ENCODE measurements at regions not wholly inside any gene's neighbourhood (a gene's known extent, or its start where the extent isn't known, plus 50 kb on each side); places are given as distances from the start of the nearest gene placed in this dataset.

GRCh38 chr2:104088745-104089144 lies 765.2 kb upstream of the POU3F3 start:
- in situ Hi-C loops (cut with HindIII; ENCODE audit: low sequenced_read_pairs) = no loop called here
- no peak for DNase-seq (ENCODE audit: low spot score)

- in situ Hi-C loops (cut with HindIII; ENCODE audit: low sequenced_read_pairs) = no loop called here
- DNase-seq (ENCODE audit: low spot score) = no peak
Observed at GRCh38 chr2:104090407-104090806, 763.5 kb upstream of the POU3F3 start.

- in situ Hi-C loops (cut with HindIII; ENCODE audit: low sequenced_read_pairs) = no loop called here
- no peak for DNase-seq (ENCODE audit: low spot score)
Observed at GRCh38 chr2:104091894-104092293, 762.0 kb upstream of the POU3F3 start.

GRCh38 chr2:104092886-104093285 lies 761.0 kb upstream of the POU3F3 start:
- in situ Hi-C loops (cut with HindIII; ENCODE audit: low sequenced_read_pairs) = no loop called here
- no peak for DNase-seq (ENCODE audit: low spot score)

GRCh38 chr2:104102615-104103014 lies 751.3 kb upstream of the POU3F3 start:
- no peak for DNase-seq (ENCODE audit: low spot score)
- in situ Hi-C loops (cut with HindIII; ENCODE audit: low sequenced_read_pairs) = no loop called here

GRCh38 chr2:104109356-104109755 lies 744.6 kb upstream of the POU3F3 start:
- in situ Hi-C loops (cut with HindIII; ENCODE audit: low sequenced_read_pairs) = no loop called here
- DNase-seq (ENCODE audit: low spot score) = no peak

GRCh38 chr2:104118889-104119288 lies 735.0 kb upstream of the POU3F3 start:
- in situ Hi-C loops (cut with HindIII; ENCODE audit: low sequenced_read_pairs) = no loop called here
- no peak for DNase-seq (ENCODE audit: low spot score)

GRCh38 chr2:104120171-104120570 lies 733.7 kb upstream of the POU3F3 start:
- DNase-seq (ENCODE audit: low spot score) = no peak
- in situ Hi-C loops (cut with HindIII; ENCODE audit: low sequenced_read_pairs) = no loop called here

- in situ Hi-C loops (cut with HindIII; ENCODE audit: low sequenced_read_pairs) = no loop called here
- DNase-seq (ENCODE audit: low spot score) = no peak
Observed at GRCh38 chr2:104125096-104125495, 728.8 kb upstream of the POU3F3 start.

- in situ Hi-C loops (cut with HindIII; ENCODE audit: low sequenced_read_pairs) = no loop called here
- DNase-seq (ENCODE audit: low spot score) = no peak
Observed at GRCh38 chr2:104127049-104127770, 726.7 kb upstream of the POU3F3 start.

GRCh38 chr2:104140361-104140760 lies 713.6 kb upstream of the POU3F3 start:
- in situ Hi-C loops (cut with HindIII; ENCODE audit: low sequenced_read_pairs) = no loop called here

GRCh38 chr2:104158191-104158590 lies 695.7 kb upstream of the POU3F3 start:
- DNase-seq (ENCODE audit: low spot score) = no peak
- in situ Hi-C loops (cut with HindIII; ENCODE audit: low sequenced_read_pairs) = no loop called here

More at GRCh38 chr2:104140361-104140760, 713.6 kb upstream of the POU3F3 start:
- no peak for DNase-seq (ENCODE audit: low spot score)

- DNase-seq (ENCODE audit: low spot score) = no peak
- in situ Hi-C loops (cut with HindIII; ENCODE audit: low sequenced_read_pairs) = no loop called here
Observed at GRCh38 chr2:104163611-104164130, 690.2 kb upstream of the POU3F3 start.

GRCh38 chr2:104164721-104165252 lies 689.1 kb upstream of the POU3F3 start:
- DNase-seq (ENCODE audit: low spot score) = no peak
- in situ Hi-C loops (cut with HindIII; ENCODE audit: low sequenced_read_pairs) = no loop called here

- in situ Hi-C loops (cut with HindIII; ENCODE audit: low sequenced_read_pairs) = no loop called here
- no peak for DNase-seq (ENCODE audit: low spot score)
Observed at GRCh38 chr2:104177179-104177578, 676.7 kb upstream of the POU3F3 start.

- DNase-seq (ENCODE audit: low spot score) = no peak
- in situ Hi-C loops (cut with HindIII; ENCODE audit: low sequenced_read_pairs) = no loop called here
Observed at GRCh38 chr2:104179644-104180043, 674.3 kb upstream of the POU3F3 start.

GRCh38 chr2:104200533-104201168 lies 653.3 kb upstream of the POU3F3 start:
- in situ Hi-C loops (cut with HindIII; ENCODE audit: low sequenced_read_pairs) = no loop called here
- DNase-seq (ENCODE audit: low spot score) = no peak

GRCh38 chr2:104213758-104214157 lies 640.2 kb upstream of the POU3F3 start:
- in situ Hi-C loops (cut with HindIII; ENCODE audit: low sequenced_read_pairs) = no loop called here
- DNase-seq (ENCODE audit: low spot score) = no peak

- no peak for DNase-seq (ENCODE audit: low spot score)
- in situ Hi-C loops (cut with HindIII; ENCODE audit: low sequenced_read_pairs) = no loop called here
Observed at GRCh38 chr2:104215269-104216161, 638.4 kb upstream of the POU3F3 start.

GRCh38 chr2:104233591-104233990 lies 620.3 kb upstream of the POU3F3 start:
- no peak for DNase-seq (ENCODE audit: low spot score)
- in situ Hi-C loops (cut with HindIII; ENCODE audit: low sequenced_read_pairs) = no loop called here

Measured in G401 (cell line).